Skin epidermis (tissue), 12 donors: ENCODE measurements at regions not wholly inside any gene's neighbourhood (a gene's known extent, or its start where the extent isn't known, plus 50 kb on each side); places are given as distances from the start of the nearest gene placed in this dataset.

Source experiments
- H3K27ac ChIP-seq, 21 experiments: fragments of 200-600 bp; sonication (generic) in 11 of 21; one replicate each; pipeline ENCODE4 v1.5.0; 2020; ENCODE audit warnings: mild to moderate bottlenecking in 3 of 21, inconsistent platforms in 2 of 21, moderate library complexity in 2 of 21
- H3K4me3 ChIP-seq, 7 experiments: fragments of 200-600 bp; sonication (generic) in 2 of 7; one replicate each; pipeline ENCODE4 v1.5.0; 2020; ENCODE audit warnings: inconsistent platforms in 2 of 7, mild to moderate bottlenecking in 2 of 7, moderate library complexity in 1 of 7

DNA sequence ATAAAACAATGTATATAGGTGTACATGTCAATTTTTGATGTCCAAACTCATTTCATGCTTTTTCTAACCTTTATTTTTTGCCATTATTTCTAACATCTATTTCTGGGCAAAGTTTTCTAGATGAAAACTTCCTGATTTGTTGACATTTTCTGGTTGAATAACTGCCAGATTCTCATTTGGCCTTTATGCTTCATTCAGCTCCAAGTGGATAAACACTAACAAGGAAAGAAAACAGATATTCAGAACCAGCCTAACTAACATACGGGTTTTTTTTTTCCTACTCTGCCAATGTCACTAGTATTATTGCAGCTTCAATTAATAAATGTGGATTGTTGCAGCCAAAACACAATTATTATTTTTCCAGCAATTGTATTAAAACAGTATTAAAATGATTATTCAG is 50.9 kb upstream of the RAP1GDS1 start:
- H3K27ac ChIP-seq: no peak overlapping the region
- no peak overlapping the region for H3K4me3 ChIP-seq

DNA sequence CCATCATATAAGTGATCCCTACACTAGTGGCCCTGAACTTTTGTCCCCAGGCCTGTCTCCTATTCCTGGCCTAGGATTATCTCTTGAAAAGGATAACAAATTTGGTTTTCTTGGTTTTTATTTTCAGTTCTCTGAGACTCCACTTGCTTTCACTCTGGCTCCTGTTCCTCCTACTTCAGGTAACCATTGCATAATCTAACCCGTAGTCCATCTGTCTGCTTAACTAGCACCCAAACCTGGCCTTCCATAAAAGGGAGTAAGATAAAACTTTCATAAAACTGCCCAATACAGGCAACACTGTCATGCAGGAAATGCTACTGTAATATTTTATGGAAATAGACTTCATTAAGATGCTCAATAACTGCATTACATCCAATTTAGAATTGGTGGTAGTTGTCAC is 52.1 kb upstream of the RAP1GDS1 start:
- Histone ChIP-seq H3K27ac (no peak overlapping the region), H3K4me3 (no peak overlapping the region)

DNA sequence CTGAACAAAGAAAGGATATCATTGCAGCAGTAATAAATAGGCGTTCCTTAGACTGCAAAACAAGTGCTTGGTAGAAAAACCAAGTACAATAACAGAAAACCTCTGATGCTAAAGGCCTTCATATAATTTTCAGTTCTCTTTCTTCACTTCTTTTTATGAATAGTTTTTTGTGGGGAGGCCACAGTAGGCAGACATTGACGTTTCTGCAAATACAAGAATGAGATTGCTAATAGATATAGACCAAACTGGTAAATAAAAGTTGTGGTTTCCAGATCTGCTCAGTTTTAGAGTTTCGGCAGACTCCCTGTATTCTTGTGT is 57.0 kb upstream of the RAP1GDS1 start:
- no peak overlapping the region for H3K4me3 ChIP-seq
- H3K27ac ChIP-seq: peak overlapping the region in 3 of 21 experiments; percentile 11 to 31 (median 23)

DNA sequence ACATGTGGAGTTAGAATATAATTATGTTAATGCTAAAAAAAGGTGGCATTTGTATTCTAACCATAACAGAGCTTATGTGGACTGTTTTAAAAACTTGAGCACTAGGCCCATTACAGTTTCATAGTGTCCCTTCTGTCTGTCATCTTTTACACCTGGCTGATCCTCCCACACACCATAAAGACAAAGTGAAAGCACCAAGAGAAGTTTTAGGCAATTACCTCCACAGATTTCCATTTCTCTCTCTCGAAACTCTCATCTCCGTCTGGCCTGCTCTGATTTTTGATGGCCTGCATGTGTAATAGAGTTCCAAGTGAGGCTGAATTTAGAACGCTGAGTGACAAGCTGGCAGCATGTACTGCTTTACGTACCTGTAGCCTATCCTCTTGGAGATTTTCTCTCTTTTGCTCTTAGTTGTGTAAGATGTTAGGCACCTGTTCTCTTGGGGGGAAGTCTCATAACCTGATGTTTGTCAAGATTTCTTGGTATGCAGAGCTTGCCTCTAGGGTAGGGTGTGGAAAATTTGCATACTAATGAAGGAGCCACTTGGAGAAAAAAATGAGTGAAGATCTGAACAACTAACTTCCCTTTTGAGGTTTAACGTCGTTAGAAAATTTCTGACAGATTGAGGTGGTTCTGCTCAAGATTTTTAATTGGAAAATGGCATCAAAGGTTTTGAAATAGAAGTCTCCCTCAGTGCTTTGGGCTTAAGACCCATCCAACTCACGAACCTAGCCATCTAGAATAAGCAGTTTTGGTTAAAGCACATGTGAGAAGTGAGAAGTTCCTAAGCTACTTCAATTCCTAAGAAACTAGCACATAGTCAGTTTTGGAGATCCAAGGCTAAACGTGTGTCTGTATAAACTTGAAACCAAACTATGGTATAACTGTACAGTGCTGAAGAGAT is 57.6 kb upstream of the RAP1GDS1 start:
- H3K4me3 ChIP-seq: no peak overlapping the region
- H3K27ac ChIP-seq: peak overlapping the region in 2 of 21 experiments; percentile 23 to 71

DNA sequence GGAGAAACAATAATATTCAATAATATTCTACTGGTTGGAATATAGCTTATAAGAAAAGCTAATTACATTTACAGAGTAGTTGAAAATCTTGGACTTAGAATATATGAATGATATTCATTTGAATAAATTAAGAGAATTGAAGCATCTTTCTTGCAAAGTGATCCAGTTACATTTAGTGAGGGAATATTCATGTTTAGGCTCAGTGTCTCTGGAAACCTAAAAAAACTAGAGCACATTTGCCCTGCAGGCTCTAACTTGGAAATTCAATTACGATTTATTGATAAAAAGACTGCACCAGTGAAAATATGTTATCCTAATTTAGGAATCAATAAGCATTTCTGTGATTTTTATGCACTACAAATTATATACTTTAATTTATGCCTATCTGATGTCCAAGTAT is 58.3 kb upstream of the RAP1GDS1 start:
- no peak overlapping the region for H3K4me3 ChIP-seq
- H3K27ac ChIP-seq: peak overlapping the region in 1 of 21 experiments; percentile 71

DNA sequence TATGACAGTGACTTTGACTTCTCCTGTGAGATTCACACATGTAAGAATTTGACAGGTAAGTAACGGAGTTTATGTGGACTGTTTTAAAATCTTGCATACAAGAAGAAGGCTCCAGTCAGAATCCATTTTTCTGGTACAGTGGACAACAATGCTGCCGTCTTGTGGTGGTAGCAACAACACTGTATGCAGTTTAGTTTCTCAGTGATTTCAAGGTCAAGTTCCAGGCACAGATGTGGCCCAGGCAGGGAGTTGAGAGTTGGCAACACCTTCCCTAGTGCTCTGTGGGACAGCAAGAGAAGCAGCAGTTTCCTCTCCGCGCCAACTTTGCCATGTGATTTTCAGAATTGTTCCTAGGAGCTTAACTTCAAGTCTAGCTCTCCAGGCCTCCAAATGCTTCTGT is 56.0 kb upstream of the STPG2 start:
- H3K4me3 ChIP-seq: no peak overlapping the region
- no peak overlapping the region for H3K27ac ChIP-seq

DNA sequence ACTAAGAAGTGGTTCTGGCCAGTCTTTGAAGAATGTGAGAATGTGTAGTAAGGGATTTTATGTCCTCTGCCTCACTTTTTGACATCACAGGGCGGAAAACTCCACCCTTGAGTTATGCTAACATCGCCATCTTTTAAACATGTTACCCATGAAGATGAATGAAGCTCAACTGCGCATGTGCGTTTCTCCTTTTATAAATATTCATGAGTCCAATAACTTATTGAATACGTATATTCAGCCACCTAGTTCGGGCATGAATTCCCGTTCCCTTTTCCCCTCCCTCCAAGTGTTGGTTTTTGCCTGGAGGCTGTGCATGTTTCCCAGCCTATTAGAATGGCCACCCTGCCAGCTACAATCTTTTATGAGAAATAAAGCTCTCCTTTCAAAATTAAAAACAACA is 51.7 kb upstream of the STPG2 start:
- no peak overlapping the region for H3K4me3 ChIP-seq
- no peak overlapping the region for H3K27ac ChIP-seq

DNA sequence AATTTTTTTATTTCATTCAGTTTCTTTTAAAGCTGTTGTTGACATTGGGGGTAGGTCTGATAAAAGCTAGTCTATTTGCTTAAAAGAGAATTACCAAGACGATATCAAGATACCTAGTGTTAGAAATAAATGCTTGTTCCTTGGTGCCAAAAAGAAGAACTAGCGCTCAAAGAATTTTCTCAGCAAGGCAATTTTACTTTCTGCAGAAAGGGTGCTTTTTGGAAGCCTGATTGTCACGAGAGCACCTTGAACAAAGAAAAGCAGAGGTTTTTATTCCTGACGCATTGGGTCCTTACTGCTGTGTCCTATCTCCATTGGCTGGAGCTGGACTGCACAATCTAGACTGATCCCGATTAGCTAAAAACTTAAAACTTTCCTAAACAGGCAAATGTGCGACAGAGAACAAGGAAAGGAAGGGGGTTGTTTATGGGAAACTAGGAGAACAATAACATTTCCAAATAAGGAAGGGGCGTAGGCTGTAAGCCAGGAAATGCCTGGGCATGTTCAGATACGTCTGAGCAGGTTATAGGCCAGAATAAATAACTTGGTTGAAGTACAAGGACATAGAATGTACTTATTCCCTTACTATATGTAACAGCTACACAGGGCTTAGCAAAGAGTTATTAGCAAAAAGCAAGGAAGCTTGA is 50.3 kb upstream of the STPG2 start:
- Histone ChIP-seq H3K4me3 (no peak overlapping the region), H3K27ac (no peak overlapping the region)
